AG04449 (cell line): ENCODE measurements at regions not wholly inside any gene's neighbourhood (a gene's known extent, or its start where the extent isn't known, plus 50 kb on each side); places are given as distances from the start of the nearest gene placed in this dataset.

ENCODE experiments used
- CTCF ChIA-PET: fragments of 350-600 bp; formaldehyde crosslinking; extraction: SDS; loops from one replicate; lab custom pipeline; 2021; ENCODE audit warnings: antibody characterized with exemption; lab: Yijun Ruan, JAX
- POLR2A ChIA-PET: fragments of 400-600, 350-600 bp; formaldehyde crosslinking; extraction: SDS; loops from one replicate; lab custom pipeline; 2020; ENCODE audit warnings: antibody characterized with exemption, inconsistent platforms; lab: Yijun Ruan, JAX
- DNase-seq: peaks from one replicate; pipeline ENCODE4 v3.0.0-alpha.2; 2010; ENCODE audit warnings: low read depth, low spot score
- H3K4me3 ChIP-seq: 2 replicates; pipeline ENCODE4 v1.5.1; 2011; ENCODE audit warnings: low read depth, mild to moderate bottlenecking, control low read depth, low read length
- CTCF ChIP-seq: IDR thresholded peaks from one replicate; pipeline ENCODE4 v1.5.1; 2011; ENCODE audit warnings: mild to moderate bottlenecking, moderate library complexity, low read length, control low read depth, inconsistent platforms; ENCODE audit not compliant: insufficient read depth; ENCODE audit errors: missing control alignments

DNA sequence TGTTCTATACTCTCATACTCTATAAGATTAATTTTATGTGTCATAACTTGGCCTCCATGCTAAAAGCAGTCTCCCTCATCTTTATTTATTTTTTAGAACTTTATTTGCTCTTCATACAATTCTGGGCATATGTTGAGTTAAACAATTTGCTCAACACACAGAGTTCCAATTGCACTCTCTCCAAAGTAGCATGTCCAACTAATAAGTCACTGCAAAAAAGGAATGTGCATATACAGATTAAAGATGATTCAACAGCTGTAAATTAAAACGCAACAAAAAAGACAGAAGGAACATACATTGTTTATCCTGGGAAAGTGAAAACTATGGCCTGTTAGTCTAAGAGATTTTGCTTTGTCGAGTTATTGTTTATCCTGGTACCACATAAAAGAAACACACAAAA is 277.7 kb upstream of the ACVR2A start:
- ChIA-PET POLR2A (no interaction called here), CTCF (no interaction called here)
- DNase-seq, result no peak
- no peak for TF ChIP-seq CTCF
- H3K4me3 ChIP-seq, result no peak overlapping the region

- ChIA-PET POLR2A (no interaction called here), CTCF (no interaction called here)
- TF ChIP-seq CTCF, result no peak
- no peak for DNase-seq
- no peak overlapping the region for H3K4me3 ChIP-seq
Measured at GRCh38 chr2:147560810-147561535, 283.9 kb upstream of the ACVR2A start.

DNA sequence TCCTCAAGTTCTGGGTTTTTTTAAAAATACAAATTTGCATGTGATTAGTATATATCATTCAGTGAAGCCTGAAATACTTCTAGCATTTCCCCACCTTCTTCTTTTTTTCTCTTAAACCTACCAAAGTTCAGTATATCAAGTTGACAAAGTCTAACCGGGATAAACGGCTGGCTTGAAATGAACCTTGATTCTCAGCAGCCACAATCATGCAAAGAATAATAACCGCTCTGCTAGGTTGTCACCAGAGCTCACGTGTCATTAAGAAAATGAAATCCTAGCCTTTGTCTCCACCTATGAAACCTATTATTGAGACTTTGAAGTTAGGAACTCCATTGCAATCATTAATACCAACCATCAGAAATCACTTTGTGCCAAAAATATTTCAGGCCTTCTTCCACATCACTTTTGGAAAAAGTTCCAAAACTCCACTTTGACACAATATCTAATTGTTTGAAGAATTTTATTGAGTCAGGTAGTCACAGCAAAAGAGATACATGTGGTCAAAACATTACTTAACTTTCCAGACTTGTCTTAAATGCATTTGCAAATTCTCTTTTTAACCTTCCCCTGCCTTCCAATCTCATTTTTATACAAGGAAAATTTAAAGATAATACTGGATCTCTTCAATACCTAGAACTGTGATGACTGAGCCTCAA is 285.6 kb upstream of the ACVR2A start:
- no peak for TF ChIP-seq CTCF
- ChIA-PET CTCF (no interaction called here), POLR2A (no interaction called here)
- H3K4me3 ChIP-seq, result no peak overlapping the region
- DNase-seq, result no peak

GRCh38 chr2:147558620-147559019 is 286.2 kb upstream of the ACVR2A start:
- TF ChIP-seq CTCF, result no peak
- CTCF ChIA-PET, result no interaction called here
- no peak for DNase-seq
- POLR2A ChIA-PET, result no interaction called here
- no peak overlapping the region for H3K4me3 ChIP-seq

DNA sequence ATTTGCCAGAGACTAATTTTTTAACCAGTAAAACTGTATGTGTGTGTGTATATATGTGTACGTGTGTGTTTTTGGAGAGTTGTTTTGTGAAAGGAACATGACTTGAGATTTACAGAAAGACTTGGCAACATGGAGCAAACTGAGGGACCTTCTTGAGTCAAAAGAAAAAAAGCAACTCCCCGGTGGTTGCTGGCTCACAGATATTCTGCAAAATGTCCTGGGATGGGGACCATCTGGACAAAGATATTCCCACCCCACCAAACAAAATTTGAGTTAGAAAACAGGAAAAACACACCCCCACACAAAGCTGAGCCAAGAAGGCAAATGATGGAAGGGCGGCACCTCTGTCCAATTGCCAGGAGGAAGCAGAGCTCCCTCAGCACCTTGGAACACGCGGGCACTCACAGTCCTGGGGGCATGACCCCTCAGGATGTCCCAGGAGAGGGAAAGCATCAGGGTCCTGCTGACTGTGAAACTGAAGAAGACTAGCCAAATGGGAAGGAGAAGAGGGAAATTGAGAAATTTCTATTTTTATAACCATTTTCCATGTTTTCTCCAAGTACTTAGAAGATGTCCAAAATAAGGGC is 290.2 kb upstream of the ACVR2A start:
- ChIA-PET CTCF (no interaction called here), POLR2A (no interaction called here)
- TF ChIP-seq CTCF, result no peak
- DNase-seq, result no peak
- H3K4me3 ChIP-seq, result no peak overlapping the region

GRCh38 chr2:147553775-147554271 is 291.0 kb upstream of the ACVR2A start:
- POLR2A ChIA-PET, result no interaction called here
- H3K4me3 ChIP-seq, result no peak overlapping the region

More at GRCh38 chr2:147553775-147554271, 291.0 kb upstream of the ACVR2A start:
- TF ChIP-seq CTCF, result no peak
- CTCF ChIA-PET, result no interaction called here
- no peak for DNase-seq
